Fibroblast of lung (primary cell): ENCODE measurements at regions not wholly inside any gene's neighbourhood (a gene's known extent, or its start where the extent isn't known, plus 50 kb on each side); places are given as distances from the start of the nearest gene placed in this dataset.

Experiments used
- CTCF ChIP-seq, 2 donors: IDR thresholded peaks in 1 of 2; conservative IDR thresholded peaks in 1 of 2; 1 replicate in 1 of 2; 2 replicates in 1 of 2; pipeline ENCODE4 v1.5.1; 2011 to 2012; ENCODE audit warnings: low read length in 2 of 2, control low read depth in 1 of 2, inconsistent platforms in 1 of 2, low read depth in 1 of 2, mild to moderate bottlenecking in 1 of 2
- EZH2 ChIP-seq: IDR thresholded peaks from 2 replicates; pipeline ENCODE4 v1.5.1; 2012; ENCODE audit warnings: low read length, control low read depth, mild to moderate bottlenecking; ENCODE audit errors: missing control alignments

- TF ChIP-seq CTCF (conservative IDR thresholded peaks at IDR 0.05 in 1 of 2, IDR thresholded peaks at IDR 0.05 in 1 of 2; ENCODE audit: low read depth in 1 of 2, low read length in 2 of 2) (no peak), EZH2 (no peak)
These were observed 150.2 kb downstream of the UQCRFS1 start for GRCh38 chr19:29062475-29063435.
